Stomach (tissue), 4 donors: ENCODE measurements at regions not wholly inside any gene's neighbourhood (a gene's known extent, or its start where the extent isn't known, plus 50 kb on each side); places are given as distances from the start of the nearest gene placed in this dataset.

Source experiments
- CTCF ChIP-seq, 7 experiments: fragments of 450-650 bp in 4 of 7; fragments of 200-600 bp in 3 of 7; sonication (generic) in 3 of 7; IDR thresholded peaks; one replicate each; pipeline ENCODE4 v1.5.1; 2016 to 2019; ENCODE audit warnings: antibody characterized with exemption in 7 of 7, control low read depth in 2 of 7, mild to moderate bottlenecking in 1 of 7
- POLR2A ChIP-seq, 4 donors: fragments of 450-650 bp; IDR thresholded peaks; one replicate each; pipeline ENCODE4 v1.6.1; 2016; ENCODE audit warnings: antibody characterized with exemption in 4 of 4, control low read depth in 2 of 4, mild to moderate bottlenecking in 1 of 4, moderate library complexity in 1 of 4

- no peak for TF ChIP-seq CTCF (IDR thresholded peaks at IDR 0.05)
- no peak for TF ChIP-seq POLR2A (IDR thresholded peaks at IDR 0.05)
Observed at GRCh38 chr18:39347701-39348100, 1782.1 kb upstream of the CELF4 start.
